Osteoblast (primary cell): ENCODE measurements at regions not wholly inside any gene's neighbourhood (a gene's known extent, or its start where the extent isn't known, plus 50 kb on each side); places are given as distances from the start of the nearest gene placed in this dataset.

Source experiments
- DNase-seq: peaks from one replicate; pipeline ENCODE4 v3.0.0; 2011; ENCODE audit warnings: low spot score, mixed read lengths; ENCODE audit not compliant: insufficient read length; ENCODE audit errors: missing footprints
- H2AFZ ChIP-seq: 2 replicates; pipeline ENCODE4 v1.6.0; 2011; ENCODE audit warnings: mild to moderate bottlenecking, low read length
- H3K27ac ChIP-seq: 2 replicates; pipeline ENCODE4 v1.5.1; 2011; ENCODE audit warnings: mild to moderate bottlenecking, low read depth, low read length, moderate library complexity
- H3K27me3 ChIP-seq: 2 replicates; pipeline ENCODE4 v1.6.0; 2012; ENCODE audit warnings: mild to moderate bottlenecking, control low read depth, inconsistent platforms, low read length, moderate library complexity; ENCODE audit not compliant: insufficient read depth
- H3K36me3 ChIP-seq: 2 replicates; pipeline ENCODE4 v1.5.1; 2011; ENCODE audit warnings: mild to moderate bottlenecking, low read length, control low read depth, moderate library complexity; ENCODE audit not compliant: insufficient read depth
- H3K4me1 ChIP-seq: 2 replicates; pipeline ENCODE4 v1.5.1; 2011; ENCODE audit warnings: mild to moderate bottlenecking, low read length, control low read depth, moderate library complexity; ENCODE audit not compliant: insufficient read depth
- H3K4me2 ChIP-seq: 2 replicates; pipeline ENCODE4 v1.6.0; 2011; ENCODE audit warnings: mild to moderate bottlenecking, low read length; ENCODE audit not compliant: insufficient read depth
- H3K4me3 ChIP-seq: fragments of 200-600 bp; sonication (generic); 3 replicates; pipeline ENCODE4 v1.5.1; 2012; ENCODE audit warnings: mild to moderate bottlenecking, low read length, inconsistent platforms; ENCODE audit not compliant: insufficient read depth
- H3K79me2 ChIP-seq: 2 replicates; pipeline ENCODE4 v1.6.0; 2012; ENCODE audit warnings: mild to moderate bottlenecking, low read length, control low read depth, inconsistent platforms; ENCODE audit not compliant: insufficient read depth
- H3K9me3 ChIP-seq: 2 replicates; pipeline ENCODE4 v1.5.1; 2011; ENCODE audit warnings: low read depth, low read length, control low read depth
- H4K20me1 ChIP-seq: 2 replicates; pipeline ENCODE4 v1.6.0; 2012; ENCODE audit warnings: mild to moderate bottlenecking, low read length, control low read depth; ENCODE audit not compliant: insufficient read depth
- CTCF ChIP-seq: IDR thresholded peaks from 2 replicates; pipeline ENCODE4 v1.5.1; 2011; ENCODE audit warnings: mild to moderate bottlenecking, low read depth, low read length, moderate library complexity; ENCODE audit errors: extremely low read depth

- Histone ChIP-seq H3K36me3 (no peaks in the 10 kb centered on the region), H3K79me2 (no peaks in the 10 kb centered on the region), H3K27me3 (no peaks in the 10 kb centered on the region), H3K4me1 (no peaks in the 10 kb centered on the region), H4K20me1 (no peaks in the 10 kb centered on the region), H3K4me2 (no peak overlapping the region), H3K27ac (no peak overlapping the region), H3K4me3 (no peak overlapping the region), H3K9me3 (no peaks in the 10 kb centered on the region), H2AFZ (no peak overlapping the region)
- no peak for DNase-seq
- TF ChIP-seq CTCF: no peak
These were observed 173.7 kb downstream of the SYT10 start for GRCh38 chr12:33265900-33266299.

GRCh38 chr12:33265033-33265731, 174.4 kb downstream of the SYT10 start:
- H3K27me3 ChIP-seq: no peaks in the 10 kb centered on the region
- TF ChIP-seq CTCF: no peak
- H3K4me1 ChIP-seq: no peaks in the 10 kb centered on the region
- DNase-seq: no peak
- no peaks in the 10 kb centered on the region for H3K79me2 ChIP-seq
- no peak overlapping the region for H3K27ac ChIP-seq
- no peak overlapping the region for H3K4me3 ChIP-seq
- H3K9me3 ChIP-seq: no peaks in the 10 kb centered on the region
- H3K36me3 ChIP-seq: no peaks in the 10 kb centered on the region
- H4K20me1 ChIP-seq: no peaks in the 10 kb centered on the region
- H2AFZ ChIP-seq: no peak overlapping the region
- no peak overlapping the region for H3K4me2 ChIP-seq

GRCh38 chr12:33253178-33253577, 186.4 kb downstream of the SYT10 start:
- Histone ChIP-seq H3K9me3 (no peaks in the 10 kb centered on the region), H3K79me2 (no peaks in the 10 kb centered on the region), H3K4me1 (no peaks in the 10 kb centered on the region), H3K4me3 (no peak overlapping the region), H3K36me3 (no peaks in the 10 kb centered on the region), H3K4me2 (no peak overlapping the region), H3K27me3 (no peaks in the 10 kb centered on the region), H4K20me1 (no peaks in the 10 kb centered on the region), H2AFZ (no peak overlapping the region), H3K27ac (no peak overlapping the region)
- DNase-seq: no peak
- no peak for TF ChIP-seq CTCF

GRCh38 chr12:33251548-33251947, 188.1 kb downstream of the SYT10 start:
- Histone ChIP-seq H3K36me3 (no peaks in the 10 kb centered on the region), H4K20me1 (no peaks in the 10 kb centered on the region), H3K27ac (no peak overlapping the region), H3K4me3 (no peak overlapping the region), H3K4me2 (no peak overlapping the region), H3K79me2 (no peaks in the 10 kb centered on the region), H3K9me3 (no peaks in the 10 kb centered on the region), H3K4me1 (no peaks in the 10 kb centered on the region), H2AFZ (no peak overlapping the region), H3K27me3 (no peaks in the 10 kb centered on the region)
- no peak for TF ChIP-seq CTCF
- DNase-seq: no peak
